IPS-NIHi7 (cell line): ENCODE measurements at regions not wholly inside any gene's neighbourhood (a gene's known extent, or its start where the extent isn't known, plus 50 kb on each side); places are given as distances from the start of the nearest gene placed in this dataset.

Source experiments
- DNase-seq: peaks from one replicate; pipeline ENCODE4 v3.0.0; 2012; ENCODE audit warnings: mixed read lengths; ENCODE audit errors: extremely low spot score

DNA sequence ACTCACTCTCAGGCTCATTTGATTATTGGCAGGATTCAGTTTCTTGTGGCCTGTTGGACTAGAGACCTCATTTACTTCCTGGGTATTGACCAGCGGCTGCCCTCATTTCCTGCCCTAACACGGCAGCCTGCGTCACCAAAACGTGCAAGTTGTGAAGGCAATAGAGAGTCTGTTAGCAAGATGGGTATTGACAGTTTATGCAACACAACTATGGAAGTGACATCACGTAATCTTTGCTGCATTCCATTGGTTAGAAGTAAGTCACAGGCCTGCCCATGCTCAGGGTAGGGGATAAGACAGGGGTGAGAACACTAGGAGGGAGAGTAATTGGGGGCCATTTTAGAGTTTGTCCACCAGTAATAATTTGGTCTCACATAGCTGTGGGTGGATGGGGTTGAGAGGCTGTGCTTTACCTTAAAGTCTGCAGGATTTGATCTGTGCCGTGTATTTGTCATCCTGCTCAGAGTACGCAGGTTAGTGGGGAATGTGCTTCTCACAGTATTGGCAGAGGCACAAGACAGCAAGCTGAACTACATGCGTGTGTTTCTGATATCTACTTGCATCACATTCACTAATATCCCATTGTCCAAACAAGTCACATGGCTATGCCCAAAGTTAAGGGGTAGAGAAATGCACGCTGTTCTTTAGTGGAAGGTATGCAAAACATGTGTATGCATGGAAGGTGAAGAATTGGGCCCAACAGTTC lies 83.3 kb downstream of the EDEM1 start:
- no peak for DNase-seq

DNA sequence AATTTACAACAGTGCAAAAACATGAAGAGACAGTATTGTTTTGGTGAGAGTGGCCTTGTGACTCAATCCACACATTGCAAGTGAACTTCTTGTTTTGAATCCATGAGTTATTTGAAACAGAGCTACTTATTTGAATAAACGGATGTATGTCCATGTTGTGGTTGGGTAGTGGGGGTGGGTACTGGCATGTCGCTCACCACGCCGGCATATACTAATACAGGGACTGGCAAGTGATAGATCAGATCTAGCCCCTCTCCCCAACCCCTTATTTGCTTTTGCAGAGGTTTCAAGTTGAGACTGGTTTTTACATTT lies 83.8 kb downstream of the EDEM1 start:
- no peak for DNase-seq

DNA sequence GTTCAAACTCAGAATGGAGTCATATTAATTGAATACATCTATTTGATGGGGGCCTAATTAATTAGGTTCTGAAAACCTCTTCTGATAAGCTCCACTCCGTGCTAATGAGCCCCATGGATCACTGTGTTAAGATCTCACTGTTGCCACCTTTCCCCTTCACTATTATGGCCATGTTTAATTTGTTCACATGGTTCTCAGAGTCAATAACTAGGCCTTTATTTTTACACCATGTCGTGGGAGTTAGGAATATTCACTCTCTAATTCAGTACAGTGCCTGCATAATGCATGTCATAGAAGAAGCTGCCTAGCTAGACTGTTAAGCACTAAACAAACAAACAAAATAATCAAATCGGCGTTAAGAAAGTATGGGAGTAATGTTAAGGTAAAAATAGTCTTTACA lies 84.9 kb downstream of the EDEM1 start:
- no peak for DNase-seq

DNA sequence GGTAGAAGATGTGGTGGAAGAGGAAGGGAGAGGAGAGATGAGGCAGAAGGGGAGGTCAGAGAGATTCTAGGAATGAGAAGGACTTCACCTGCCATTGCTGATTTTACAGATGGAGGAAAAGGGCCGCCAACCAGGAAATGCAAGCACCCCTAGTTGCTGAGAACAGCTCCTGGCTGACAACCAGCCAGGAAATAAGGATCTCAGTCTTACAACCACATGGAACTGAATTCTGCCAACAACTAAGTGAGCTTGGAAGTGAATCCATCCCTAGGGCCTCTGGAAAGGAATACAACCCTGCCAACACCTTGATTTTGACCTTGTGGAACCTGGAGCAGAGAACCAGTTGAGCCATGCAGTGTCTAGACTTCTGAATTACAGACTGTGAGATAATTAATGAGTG lies 86.6 kb downstream of the EDEM1 start:
- DNase-seq = no peak

DNA sequence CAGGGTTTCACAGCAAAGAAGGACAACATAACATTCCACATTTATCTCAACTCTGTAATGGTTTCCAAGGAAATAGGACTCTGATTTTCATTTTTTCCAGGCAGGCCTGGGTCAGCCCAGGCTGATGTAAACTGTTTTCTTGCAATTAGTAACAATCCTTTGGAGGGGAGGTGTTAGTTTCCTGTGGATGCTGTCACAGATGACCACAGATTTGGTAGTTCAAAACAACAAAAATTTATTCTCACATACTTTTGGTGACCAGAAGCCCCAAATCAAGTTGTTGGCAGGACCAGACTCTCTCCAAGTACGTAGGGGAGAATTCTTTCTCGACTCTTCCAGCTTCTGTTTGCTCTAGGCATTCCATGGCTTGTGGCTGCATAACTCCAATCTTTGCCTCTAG lies 88.0 kb downstream of the EDEM1 start:
- DNase-seq = no peak

DNA sequence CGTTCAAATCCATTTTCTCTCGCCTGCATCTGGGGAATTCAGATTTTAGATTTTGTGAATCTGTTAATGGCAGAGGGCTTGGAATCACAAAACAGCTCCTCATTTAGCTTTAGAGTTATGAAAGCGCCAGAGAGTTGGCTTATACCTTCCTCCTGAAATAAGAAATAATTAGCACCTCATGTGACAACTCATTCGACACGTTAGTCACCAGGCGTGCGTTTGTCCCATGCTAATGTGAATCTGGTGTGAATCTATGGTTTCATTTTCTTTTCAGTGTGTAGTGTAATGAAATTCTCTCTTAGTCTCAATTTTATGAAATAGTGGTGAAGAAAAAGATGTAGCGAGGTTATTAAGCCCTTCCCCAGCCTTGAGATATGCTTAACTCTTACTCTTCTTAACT lies 89.4 kb downstream of the EDEM1 start:
- DNase-seq = no peak

DNA sequence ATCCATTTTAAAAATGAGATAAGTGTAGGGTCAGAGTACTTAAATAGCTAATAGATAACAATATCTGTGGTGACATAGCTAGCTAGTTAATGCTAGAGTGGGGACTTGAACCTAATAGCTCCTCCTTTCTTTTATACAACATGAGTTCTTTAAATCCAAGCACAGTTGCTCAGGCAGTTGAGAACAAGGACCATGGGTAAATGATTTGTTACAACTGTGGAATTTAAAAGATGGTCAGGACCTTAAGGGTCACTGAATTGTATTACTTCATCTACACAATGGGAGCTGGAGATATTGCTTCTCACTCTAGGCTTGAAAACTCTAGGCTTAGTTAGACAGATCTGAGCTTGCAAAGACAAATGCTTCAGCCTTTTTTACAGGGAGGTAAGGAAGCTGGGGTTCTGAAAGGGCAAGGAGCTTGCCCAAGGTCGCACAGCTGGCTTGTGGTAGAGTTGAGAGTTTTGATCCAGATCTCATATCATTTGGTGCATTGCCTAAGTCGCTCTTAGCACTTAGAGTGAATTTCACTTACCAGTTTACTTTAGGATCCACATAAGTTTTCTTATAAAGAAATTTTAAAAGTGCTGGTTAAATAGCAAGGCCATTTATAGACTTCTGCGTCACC lies 90.2 kb downstream of the EDEM1 start:
- no peak for DNase-seq

DNA sequence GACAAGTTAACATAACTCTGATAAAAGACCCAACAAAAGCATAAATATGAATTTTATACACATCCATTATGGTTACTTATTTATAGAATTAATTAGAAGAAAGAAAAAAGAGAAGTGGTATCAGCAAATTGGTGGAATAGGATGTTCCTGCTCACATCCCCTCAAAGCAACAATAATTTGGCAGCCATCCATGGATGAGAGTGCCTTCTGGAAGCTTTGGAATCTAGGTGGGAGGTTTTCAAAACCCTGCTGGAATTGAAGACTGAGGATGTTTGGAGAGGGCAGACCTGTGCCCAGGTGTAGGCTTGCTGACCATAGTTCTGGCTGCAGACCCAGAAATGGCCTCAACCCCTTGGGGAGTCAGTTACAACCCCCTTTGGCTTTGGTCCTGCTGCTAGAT lies 91.2 kb downstream of the EDEM1 start:
- DNase-seq = no peak

DNA sequence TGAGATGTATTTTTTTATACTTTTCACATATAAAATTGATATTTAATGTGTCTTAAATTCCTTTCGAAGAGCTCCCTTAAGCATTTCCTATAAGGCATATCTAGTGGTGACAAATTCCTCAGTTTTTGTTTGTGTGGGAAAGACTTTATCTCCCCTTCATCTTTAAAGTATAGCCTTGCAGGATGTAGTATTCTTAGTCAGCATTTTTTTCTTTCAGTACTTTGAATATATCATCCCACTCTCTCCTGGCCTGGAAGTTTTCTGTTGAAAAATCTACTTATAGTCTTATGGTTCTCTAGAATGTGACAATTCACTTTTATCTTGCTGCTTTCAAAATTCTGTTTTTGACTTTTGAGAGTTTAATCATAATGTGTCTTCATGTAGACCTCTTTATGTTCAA lies 95.2 kb downstream of the EDEM1 start:
- no peak for DNase-seq

DNA sequence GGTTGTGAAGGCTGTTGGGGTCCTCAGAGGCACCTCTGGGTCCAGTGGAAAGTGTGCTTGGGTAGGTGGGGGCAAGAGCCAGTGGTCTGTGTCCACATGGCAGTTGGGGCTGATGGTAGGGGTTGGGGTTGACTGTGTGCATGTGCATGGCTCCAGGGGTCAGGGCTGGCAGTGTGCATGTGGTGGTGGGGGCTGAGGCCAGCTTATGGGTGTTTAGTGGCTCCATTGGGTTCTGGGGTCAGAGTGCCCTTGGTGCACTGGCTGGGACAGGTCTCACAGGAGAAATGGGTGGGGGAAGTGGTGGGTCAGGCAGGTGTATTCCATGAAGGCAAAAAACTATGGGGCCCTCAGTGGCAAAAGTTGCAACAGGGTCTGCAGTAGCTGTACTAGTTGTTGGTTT lies 97.9 kb downstream of the EDEM1 start:
- no peak for DNase-seq

DNA sequence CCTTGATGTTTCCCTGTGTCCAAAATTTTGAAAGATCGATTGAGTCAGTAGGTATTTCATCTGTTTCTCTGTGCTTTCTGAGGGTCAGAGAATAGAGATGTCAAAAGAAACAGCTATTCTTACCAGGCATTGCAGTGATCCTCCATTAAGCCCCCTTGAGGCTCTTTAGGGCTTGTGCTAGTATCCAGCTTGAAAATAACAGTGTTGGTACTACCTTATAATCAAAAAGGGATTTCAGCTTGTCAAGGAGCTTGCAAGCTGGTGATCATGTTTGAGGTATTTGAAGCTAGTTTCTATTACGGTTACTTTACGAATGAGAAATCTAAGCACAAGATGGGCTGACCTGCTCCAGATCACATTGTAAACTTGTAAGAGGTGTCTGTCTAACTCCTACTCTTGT lies 103.4 kb downstream of the EDEM1 start:
- no peak for DNase-seq

DNA sequence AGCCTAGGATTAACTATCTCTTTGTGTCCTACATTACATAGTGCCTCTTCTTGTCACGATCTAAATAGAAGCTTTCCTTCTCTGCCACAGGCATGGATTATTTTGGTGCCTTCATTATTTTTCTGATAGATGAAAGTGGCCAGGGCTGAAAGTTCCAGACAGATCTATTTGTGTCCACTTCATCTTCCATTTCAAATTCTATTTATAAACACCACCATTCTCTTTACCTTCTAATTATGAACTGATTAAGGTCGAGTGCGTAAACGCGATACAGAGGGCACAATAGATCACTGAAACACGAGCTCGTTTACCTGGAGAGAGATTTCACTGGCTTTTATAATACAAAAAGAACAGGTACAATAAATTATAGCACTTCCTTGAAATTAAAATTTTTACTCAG lies 105.0 kb downstream of the EDEM1 start:
- DNase-seq = no peak

DNA sequence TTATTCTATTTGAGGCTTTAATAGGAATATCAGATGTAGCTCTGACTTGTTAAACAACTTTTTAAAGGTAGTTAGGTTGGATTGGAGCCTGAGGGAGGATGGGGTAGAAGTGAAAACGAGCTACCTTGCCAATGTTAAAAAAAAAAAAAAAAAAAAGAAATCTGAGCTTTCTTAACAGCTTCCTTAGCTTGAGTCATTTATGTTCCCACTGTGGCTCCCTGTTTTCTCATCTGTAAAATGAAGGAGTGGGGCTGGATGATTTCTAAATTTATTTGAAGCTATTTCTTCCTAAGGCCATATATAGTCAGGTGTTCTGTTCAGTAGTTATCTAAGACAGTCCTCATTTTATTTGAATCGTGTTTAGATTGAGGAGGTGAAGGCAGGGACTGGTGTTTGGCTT lies 105.7 kb downstream of the EDEM1 start:
- no peak for DNase-seq

DNA sequence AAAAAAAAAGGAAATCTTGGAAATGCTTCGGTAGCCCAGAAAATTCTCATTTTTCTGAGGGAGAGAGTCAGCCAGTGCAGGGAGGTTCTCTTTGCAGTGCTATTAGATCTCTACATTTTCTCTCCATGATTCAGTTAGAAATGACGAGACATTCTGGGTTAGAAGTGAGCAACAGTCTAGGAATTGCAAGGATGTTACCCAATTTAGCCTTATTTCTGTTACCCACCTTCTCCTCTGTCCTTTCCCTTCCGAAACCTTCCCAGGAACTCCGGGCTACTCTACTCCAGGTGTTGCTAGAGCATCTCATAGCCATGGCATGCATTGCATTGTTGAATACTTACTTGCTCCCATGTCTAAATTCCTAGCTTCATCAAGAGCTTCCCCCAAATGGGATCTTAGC lies 106.8 kb downstream of the EDEM1 start:
- DNase-seq = no peak

DNA sequence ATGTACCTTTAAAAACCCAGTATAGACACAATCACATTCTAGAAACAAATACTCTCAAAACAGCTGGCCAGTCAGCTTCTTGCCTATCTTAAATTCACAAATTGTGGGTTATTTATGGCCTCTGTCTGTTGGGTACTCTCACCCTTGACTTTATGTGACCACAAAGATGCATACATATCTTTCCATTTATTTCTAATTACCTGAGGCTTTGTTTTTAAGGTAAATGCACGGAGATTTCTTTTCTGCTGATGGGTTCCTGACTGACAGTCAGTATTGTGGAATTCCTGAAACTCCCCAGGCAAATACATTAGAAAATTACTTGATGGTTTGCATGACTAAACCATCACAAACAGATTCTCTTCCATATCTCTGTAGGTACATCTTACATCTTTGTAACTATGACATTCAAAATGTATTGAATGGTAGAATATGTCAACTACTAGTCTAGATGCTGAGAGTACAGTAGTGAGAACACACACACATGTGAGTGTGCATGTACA lies 107.7 kb downstream of the EDEM1 start:
- DNase-seq = no peak

DNA sequence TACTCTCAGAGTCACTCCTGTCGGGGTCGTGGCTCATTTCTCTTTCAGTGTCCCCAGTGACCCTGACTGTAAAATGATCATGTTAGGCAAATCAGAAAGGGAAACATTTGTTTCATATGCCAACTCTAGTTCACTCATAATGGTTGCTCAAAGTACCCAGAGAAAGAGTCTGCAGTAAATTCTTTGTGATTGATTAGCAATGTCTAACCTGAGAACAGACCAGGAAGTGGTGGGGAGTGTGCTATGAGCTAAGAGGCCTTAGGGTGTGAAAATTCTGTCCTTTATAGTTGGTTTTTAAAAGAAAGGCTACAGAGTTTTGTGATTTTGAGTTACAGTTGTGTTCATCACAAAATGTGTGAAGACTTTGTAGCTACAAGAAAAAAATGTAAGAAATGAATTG lies 108.9 kb downstream of the EDEM1 start:
- DNase-seq = no peak

DNA sequence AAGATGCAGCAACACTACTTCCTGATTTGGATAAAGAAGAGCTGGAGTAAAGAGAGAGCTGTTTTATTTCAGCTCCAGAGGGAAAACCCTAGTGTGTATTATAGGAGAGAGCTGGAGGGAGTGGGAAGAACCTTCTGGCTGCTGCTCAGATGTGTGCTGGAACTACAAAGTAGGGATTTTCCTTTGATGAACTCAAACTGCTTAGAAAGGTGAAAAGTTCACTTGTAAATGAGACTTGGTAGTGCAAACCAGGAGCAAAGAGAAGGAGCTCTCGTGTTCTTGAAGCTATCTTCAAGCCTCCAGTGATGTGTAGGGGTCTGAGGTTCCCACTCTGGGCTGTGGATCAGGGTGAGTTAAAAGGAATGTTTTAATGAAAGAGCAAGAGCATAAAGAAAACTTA lies 110.4 kb downstream of the EDEM1 start:
- DNase-seq = no peak

DNA sequence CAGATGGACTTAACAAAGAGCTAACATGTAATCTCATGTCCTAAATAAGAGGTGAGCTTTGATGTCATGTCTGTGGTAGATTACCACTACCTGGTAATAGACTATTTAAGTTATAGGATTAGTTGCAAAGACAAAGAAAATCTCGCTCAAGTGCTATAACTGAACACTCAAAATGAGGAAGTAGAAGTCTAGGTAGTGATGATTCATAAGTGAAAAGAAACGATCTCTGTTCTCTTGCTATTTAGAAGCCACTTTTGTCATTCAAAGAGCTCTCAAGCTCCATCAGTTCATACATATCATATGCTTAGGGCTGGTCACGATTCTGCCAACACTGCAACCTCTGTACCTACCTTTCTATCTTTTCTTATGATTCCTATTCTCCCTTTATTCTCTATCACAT lies 110.9 kb downstream of the EDEM1 start:
- DNase-seq = no peak

DNA sequence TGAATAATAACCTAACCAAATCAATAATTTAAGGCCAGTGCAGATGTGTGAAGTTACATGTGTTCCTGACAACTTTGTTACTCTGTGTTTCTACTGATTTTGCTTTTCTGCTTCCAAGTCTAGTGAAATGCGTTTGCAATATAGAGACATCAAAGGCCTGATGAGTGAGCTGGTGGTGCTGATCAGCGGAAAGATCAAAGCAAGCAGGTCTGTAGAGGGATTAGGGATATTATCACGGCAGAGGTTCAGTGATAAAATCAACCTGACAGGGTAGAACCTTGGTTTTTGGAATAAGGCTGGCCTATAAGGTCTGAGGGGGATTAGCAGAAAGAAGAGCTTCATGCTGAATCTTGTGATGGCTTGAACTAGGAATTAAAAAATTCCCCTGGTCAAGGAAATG lies 111.7 kb downstream of the EDEM1 start:
- DNase-seq = no peak

DNA sequence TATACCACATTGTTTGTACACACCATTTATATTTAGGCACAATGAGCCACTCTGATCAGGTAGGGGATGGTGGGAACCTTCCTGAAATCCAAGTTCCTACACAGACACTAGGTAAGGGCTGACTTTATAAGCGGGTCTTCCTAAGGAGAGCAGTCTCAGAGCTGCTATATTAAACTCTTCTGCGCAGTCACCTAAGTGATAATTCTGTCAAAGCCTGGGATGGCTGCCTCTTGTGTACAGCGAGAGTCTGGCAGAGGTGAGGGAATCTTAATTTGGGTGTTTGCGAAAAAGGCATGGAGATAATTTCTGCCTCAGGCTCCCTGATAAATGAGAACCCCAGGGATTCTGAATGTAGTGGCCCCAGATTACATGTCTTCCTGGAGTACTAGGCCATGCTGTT lies 113.1 kb downstream of the EDEM1 start:
- DNase-seq = no peak

DNA sequence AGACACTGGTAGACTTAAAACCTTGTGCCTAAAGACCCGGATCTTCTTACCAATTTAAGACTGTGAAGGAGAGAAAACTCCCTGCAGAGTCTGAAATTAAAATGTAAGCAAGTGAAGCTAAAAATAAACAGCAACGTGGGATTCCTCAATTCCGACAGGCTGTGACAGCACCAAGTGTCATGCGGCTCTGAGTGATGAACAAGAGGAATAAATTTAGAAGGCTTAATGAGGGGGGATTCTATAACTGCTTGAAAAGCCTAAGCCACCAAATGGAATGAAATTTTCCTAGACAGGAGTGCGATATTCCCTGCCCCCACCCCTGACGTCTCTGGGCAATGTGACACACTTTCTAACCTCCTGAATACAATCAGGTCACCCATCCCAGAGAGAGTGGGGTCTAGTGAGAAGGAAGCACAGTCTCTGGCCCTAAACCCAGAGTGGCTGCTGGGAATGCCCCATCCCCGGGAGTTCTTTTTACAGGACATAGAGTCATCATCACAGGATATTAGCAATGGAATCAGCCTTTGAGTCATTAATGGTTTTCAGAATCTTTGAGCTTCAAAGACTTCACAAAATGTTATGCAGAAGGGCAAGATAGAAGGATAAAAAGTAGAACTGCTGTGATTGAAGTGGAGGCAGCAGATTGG lies 114.3 kb downstream of the EDEM1 start:
- DNase-seq = no peak

DNA sequence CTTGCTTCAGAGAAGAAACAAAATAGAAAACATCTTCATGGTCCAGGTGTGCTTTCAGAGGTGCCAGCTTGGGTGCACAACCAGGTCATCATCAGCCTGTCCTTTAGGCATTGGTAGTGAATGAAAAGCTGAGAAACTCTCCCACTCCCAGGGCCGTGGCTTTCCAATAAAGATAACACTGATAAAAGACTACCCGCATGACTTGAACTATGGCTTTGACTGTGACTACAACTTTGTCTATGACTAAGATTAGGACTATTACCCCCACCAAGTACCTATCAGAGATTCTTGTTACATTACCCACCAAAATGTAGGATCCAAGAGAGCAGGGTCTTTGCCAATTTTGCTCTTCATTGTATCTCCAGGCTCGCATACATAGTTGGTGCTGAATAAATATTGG lies 115.2 kb downstream of the EDEM1 start:
- no peak for DNase-seq

DNA sequence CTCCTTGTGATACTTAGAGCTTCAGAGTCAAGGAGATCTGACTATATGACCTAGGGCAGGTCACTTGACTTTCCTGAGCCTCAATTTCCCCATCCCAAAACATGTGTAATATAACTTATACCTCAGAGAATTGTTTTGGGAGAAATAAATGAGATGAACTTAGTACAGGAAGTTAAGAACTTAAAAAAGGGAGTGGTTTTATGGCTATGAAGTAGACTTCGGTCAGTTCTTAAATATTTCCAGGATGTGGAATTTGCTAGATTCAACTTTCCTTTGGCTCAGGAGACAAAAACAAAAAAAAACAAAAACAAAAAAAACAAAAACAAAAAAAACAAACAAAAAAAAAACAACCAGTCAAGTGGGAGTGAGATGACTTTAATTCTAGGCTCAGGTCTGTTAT lies 116.7 kb downstream of the EDEM1 start:
- no peak for DNase-seq
